ENCODE measurements at regions not wholly inside any gene's neighbourhood (a gene's known extent, or its start where the extent isn't known, plus 50 kb on each side); places are given as distances from the start of the nearest gene placed in this dataset.
"Not testable (repeated sequence)": the region's sequence is repeated elsewhere in the genome, so short reads cannot be mapped to it uniquely, and the experiment has no call there.

DNA sequence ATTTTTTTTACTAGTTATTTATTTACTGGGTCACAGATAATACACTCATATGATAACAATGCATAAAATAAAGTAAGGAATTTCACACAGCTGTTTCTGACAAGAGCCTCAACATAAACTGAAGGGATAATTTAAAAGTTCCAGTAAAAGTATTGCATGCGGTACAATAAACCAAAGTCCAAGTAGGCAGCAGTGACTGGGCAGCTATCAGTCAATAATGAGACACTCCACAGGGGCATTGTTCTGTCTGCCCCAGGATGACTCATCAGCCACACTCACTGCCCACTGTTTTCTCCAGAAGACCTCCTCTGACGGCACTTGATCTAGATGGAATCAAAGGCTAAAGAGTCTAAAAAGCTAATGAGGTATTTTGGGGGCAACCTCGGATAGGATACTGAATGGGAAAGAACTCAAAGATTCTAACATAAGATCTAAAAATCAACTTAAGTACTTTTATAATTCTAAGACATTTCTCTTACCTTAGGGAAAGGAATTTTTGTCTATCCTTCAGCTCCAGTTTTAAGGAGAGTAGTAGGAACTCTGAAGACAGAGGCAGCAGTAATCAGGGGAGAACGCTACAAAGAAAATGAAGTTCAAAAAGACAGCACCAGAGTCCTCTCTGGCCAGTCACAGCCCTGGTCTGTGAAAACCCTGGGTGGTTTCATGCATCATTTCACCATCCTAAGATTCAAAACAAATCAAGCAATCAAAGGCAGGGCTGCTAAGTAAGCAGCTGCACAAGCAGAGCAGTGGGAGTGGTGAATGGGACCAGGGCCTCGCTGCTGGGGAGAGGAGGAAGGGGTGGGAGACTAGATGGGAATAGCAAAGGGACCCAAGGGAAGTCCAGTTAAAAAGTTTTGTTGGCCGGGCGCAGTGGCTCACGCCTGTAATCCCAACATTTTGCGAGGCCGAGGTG is 175.1 kb downstream of the AVL9 start:
- Histone ChIP-seq H3K9me3 (no peaks in the 10 kb centered on the region), H3K4me3 (no peak overlapping the region), H3K4me1 (ENCODE audit: control insufficient read depth in 1 of 2, low read depth in 2 of 2) (peaks cover 0 to 8% of the 10 kb centered on the region in 2 donors), H3K27ac (no peak overlapping the region), H3K36me3 (no peaks in the 10 kb centered on the region), H3K27me3 (replicated peaks; ENCODE audit: insufficient read depth) (no peaks in the 10 kb centered on the region)
- TF ChIP-seq CTCF (IDR thresholded peaks at IDR 0.05) = no peak
- no peak for ATAC-seq (ENCODE audit: insufficient number of reproducible peaks, low FRiP score, low read depth)
- DNase-seq (ENCODE audit: low spot score) = no peak

- not testable (repeated sequence) for H3K27me3 ChIP-seq (replicated peaks; ENCODE audit: insufficient read depth); H3K36me3 ChIP-seq; H3K4me1 ChIP-seq (ENCODE audit: control insufficient read depth in 1 of 2, low read depth in 2 of 2); ATAC-seq (ENCODE audit: insufficient number of reproducible peaks, low FRiP score, low read depth); DNase-seq (ENCODE audit: low spot score); H3K27ac ChIP-seq; H3K4me3 ChIP-seq; H3K9me3 ChIP-seq
Measured at GRCh38 chr7:32669173-32669870, 174.0 kb downstream of the AVL9 start.

DNA sequence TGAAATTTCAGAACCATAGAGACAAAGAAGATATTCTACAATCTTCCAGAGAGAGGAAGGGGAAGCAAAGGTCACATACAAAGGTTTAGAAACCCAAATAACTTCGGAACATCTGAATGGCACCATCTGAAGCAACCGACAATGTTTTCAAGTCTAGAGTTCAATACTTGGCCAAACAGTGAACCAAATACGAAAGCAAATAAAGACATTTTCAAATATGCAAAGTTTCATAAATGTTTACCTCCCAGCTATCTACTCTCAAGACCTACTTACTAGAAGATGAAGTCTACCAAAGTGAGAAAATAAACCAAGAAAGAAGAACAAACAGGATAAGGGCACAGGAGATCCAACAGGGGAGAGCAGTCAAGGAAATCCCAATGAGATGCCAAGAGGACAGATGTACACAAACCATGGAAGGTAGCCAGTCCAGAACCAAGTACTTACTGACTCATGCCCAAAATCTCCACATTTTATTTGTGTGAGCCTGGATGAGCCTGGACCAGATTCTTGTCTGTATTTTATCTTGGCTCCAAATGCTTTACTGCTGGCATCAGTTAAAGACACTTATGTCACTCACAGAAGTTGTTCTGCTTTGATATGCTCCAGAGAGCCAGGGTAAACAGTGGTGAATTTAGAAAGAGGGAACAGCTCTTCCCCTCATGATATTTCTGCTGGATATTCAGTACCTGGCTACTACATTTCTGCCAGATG is 173.3 kb downstream of the AVL9 start:
- H3K4me1 ChIP-seq (ENCODE audit: control insufficient read depth in 1 of 2, low read depth in 2 of 2); H3K27me3 ChIP-seq (replicated peaks; ENCODE audit: insufficient read depth); H3K9me3 ChIP-seq; DNase-seq (ENCODE audit: low spot score); H3K36me3 ChIP-seq; H3K4me3 ChIP-seq; H3K27ac ChIP-seq; ATAC-seq (ENCODE audit: insufficient number of reproducible peaks, low FRiP score, low read depth): not testable (repeated sequence)

DNA sequence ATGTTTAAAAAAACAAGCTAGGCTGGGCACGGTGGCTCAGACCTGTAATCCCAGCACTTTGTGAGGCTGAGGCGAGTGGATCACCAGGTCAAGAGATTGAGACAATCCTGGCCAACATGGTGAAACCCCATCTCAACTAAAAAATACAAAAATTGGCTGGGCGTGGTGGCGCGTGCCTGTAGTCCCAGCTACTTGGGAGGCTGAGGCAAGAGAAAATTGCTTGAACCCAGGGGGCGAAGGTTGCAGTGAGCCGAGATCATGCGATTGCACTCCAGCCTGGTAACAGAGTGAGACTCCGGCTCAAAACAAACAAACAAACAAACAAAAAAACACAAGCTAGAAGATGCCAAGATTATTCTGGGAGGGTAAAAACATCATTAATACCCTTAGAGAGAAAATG is 172.3 kb downstream of the AVL9 start:
- H3K27me3 ChIP-seq (replicated peaks; ENCODE audit: insufficient read depth); H3K27ac ChIP-seq; DNase-seq (ENCODE audit: low spot score); H3K9me3 ChIP-seq; H3K4me3 ChIP-seq; H3K36me3 ChIP-seq; H3K4me1 ChIP-seq (ENCODE audit: control insufficient read depth in 1 of 2, low read depth in 2 of 2); ATAC-seq (ENCODE audit: insufficient number of reproducible peaks, low FRiP score, low read depth): not testable (repeated sequence)

GRCh38 chr7:32663805-32664211 is 168.5 kb downstream of the AVL9 start:
- not testable (repeated sequence) for H3K36me3 ChIP-seq; H3K4me3 ChIP-seq; ATAC-seq (ENCODE audit: insufficient number of reproducible peaks, low FRiP score, low read depth); H3K4me1 ChIP-seq (ENCODE audit: control insufficient read depth in 1 of 2, low read depth in 2 of 2); DNase-seq (ENCODE audit: low spot score); H3K27ac ChIP-seq; H3K9me3 ChIP-seq; H3K27me3 ChIP-seq (replicated peaks; ENCODE audit: insufficient read depth)

DNA sequence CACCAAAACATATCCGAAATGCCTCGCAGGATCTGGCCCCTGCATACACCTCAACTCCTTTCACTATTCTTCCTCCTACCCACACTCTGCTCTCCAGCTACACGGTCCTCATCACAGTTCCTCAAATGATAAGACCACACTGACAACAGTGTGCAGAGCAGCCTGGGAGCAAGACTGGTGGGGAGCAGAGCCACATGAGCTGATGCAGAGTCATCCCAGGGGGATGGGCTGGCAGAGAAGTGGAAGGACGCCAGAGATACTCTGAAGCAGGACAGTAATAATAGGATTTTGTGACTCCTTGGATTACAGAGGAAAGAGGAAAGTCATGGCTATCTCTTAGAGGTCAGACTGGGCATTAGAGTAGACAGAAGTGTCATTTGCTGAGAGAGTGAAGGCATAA is 167.2 kb downstream of the AVL9 start:
- H3K27ac ChIP-seq; H3K4me3 ChIP-seq; H3K9me3 ChIP-seq; H3K27me3 ChIP-seq (replicated peaks; ENCODE audit: insufficient read depth); H3K36me3 ChIP-seq; DNase-seq (ENCODE audit: low spot score); H3K4me1 ChIP-seq (ENCODE audit: control insufficient read depth in 1 of 2, low read depth in 2 of 2); ATAC-seq (ENCODE audit: insufficient number of reproducible peaks, low FRiP score, low read depth): not testable (repeated sequence)

DNA sequence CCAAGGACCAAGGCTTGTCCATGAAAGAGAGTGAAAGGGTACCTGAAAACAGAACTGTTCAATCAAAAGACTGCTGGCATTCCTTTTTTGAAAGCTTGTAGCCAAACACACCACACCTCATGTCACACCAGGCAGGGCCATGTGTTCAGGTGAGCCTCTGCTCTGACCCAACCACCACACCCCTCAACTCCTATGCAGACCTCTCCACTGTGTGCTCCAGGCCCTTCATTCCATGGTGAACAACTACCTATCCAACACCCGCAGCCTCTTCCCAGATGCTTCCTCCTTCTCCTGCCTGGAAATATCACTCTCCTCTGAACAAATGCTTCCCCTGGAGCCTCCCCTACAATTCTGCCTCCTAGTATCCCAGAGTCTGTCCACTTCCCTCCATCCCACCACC is 166.6 kb downstream of the AVL9 start:
- ATAC-seq (ENCODE audit: insufficient number of reproducible peaks, low FRiP score, low read depth) = no peak
- TF ChIP-seq CTCF (IDR thresholded peaks at IDR 0.05) = no peak

More for the DNA sequence above, 166.6 kb downstream of the AVL9 start:
- Histone ChIP-seq H3K27ac (no peak overlapping the region), H3K4me3 (no peak overlapping the region), H3K27me3 (replicated peaks; ENCODE audit: insufficient read depth) (no peaks in the 10 kb centered on the region), H3K9me3 (no peaks in the 10 kb centered on the region), H3K36me3 (no peaks in the 10 kb centered on the region), H3K4me1 (ENCODE audit: control insufficient read depth in 1 of 2, low read depth in 2 of 2) (no peaks in the 10 kb centered on the region)
- DNase-seq (ENCODE audit: low spot score) = no peak

Data from thoracic aorta (tissue), 2 donors.